HUES48 (cell line): ENCODE measurements at regions not wholly inside any gene's neighbourhood (a gene's known extent, or its start where the extent isn't known, plus 50 kb on each side); places are given as distances from the start of the nearest gene placed in this dataset.

Experiments used
- H3K27ac ChIP-seq: one replicate; pipeline ENCODE4 v1.7.0; 2013; ENCODE audit warnings: low read depth, low read length, inconsistent platforms
- H3K27me3 ChIP-seq: 2 replicates; pipeline ENCODE4 v1.6.1; 2013; ENCODE audit warnings: mild to moderate bottlenecking, low read length; ENCODE audit not compliant: control insufficient read depth, insufficient read depth
- H3K36me3 ChIP-seq: 2 replicates; pipeline ENCODE4 v1.6.1; 2013; ENCODE audit warnings: low read length; ENCODE audit not compliant: control insufficient read depth, insufficient read depth
- H3K4me1 ChIP-seq: 2 replicates; pipeline ENCODE4 v1.6.1; 2013; ENCODE audit warnings: mild to moderate bottlenecking, low read length; ENCODE audit not compliant: control insufficient read depth, insufficient read depth
- H3K4me3 ChIP-seq: 2 replicates; pipeline ENCODE4 v1.5.1; 2013; ENCODE audit warnings: mild to moderate bottlenecking, low read depth, low read length
- H3K9ac ChIP-seq: 2 replicates; pipeline ENCODE4 v1.6.1; 2013; ENCODE audit warnings: mild to moderate bottlenecking, low read depth, low read length, moderate library complexity
- H3K9me3 ChIP-seq: 2 replicates; pipeline ENCODE4 v1.6.1; 2013; ENCODE audit warnings: low read length; ENCODE audit not compliant: control insufficient read depth, insufficient read depth

GRCh38 chr11:95496901-95497300 is 265.9 kb upstream of the SESN3 start:
- Histone ChIP-seq H3K4me3 (no peak overlapping the region), H3K4me1 (peaks cover 20% of the 10 kb centered on the region), H3K27ac (no peak overlapping the region), H3K9me3 (no peaks in the 10 kb centered on the region), H3K36me3 (no peaks in the 10 kb centered on the region), H3K27me3 (no peaks in the 10 kb centered on the region), H3K9ac (no peak overlapping the region)

DNA sequence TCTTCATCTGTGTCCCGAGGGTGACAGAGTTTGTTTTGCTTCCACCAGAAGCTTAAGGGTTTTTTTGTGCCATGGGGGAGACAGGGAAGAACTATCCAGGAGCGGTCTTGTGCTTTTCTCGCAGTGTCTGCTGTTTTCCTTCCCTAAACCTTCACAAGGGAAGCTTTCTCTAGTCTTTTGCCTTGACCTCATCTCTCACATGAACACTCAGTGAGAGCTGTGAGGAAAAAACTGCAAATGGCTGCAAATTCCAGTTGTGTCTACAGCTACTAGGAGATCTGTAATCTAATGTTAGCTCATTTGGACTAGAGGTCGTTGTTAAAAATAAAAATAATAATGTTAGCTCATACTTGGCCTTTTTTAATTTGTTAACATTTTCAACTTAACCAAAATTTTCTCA is 264.7 kb upstream of the SESN3 start:
- H3K9ac ChIP-seq = no peak overlapping the region
- no peaks in the 10 kb centered on the region for H3K36me3 ChIP-seq
- no peaks in the 10 kb centered on the region for H3K9me3 ChIP-seq
- no peak overlapping the region for H3K27ac ChIP-seq
- no peaks in the 10 kb centered on the region for H3K27me3 ChIP-seq
- no peak overlapping the region for H3K4me3 ChIP-seq
- H3K4me1 ChIP-seq = peaks cover 18% of the 10 kb centered on the region

GRCh38 chr11:95494856-95495255 is 263.9 kb upstream of the SESN3 start:
- Histone ChIP-seq H3K36me3 (no peaks in the 10 kb centered on the region), H3K27me3 (no peaks in the 10 kb centered on the region), H3K4me3 (no peak overlapping the region), H3K9ac (no peak overlapping the region), H3K4me1 (peaks cover 14% of the 10 kb centered on the region), H3K27ac (no peak overlapping the region), H3K9me3 (no peaks in the 10 kb centered on the region)

- Histone ChIP-seq H3K9ac (no peak overlapping the region), H3K27ac (no peak overlapping the region), H3K4me1 (peaks cover 7% of the 10 kb centered on the region), H3K27me3 (no peaks in the 10 kb centered on the region), H3K36me3 (no peaks in the 10 kb centered on the region), H3K9me3 (no peaks in the 10 kb centered on the region), H3K4me3 (no peak overlapping the region)
Measured at GRCh38 chr11:95494167-95494566, 263.2 kb upstream of the SESN3 start.

DNA sequence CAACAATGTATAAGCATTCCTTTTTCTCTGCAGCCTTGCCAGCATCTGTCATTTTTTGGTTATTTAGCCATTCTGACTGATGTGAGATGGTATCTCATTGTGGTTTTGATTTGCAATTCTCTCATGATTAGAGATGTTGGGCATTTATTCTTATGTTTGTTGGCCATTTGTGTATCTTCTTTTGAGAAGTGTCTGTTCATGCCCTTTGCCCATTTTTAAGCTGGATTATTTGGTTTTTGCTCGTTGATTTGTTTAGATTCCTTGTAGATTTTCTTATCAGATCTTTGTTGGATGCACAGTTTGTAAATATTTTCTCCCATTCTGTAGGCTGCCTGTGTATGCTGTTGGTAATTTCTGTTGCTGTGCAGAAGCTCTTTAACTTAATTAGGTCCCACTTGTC is 259.6 kb upstream of the SESN3 start:
- H3K4me1 ChIP-seq = peaks cover 15% of the 10 kb centered on the region

GRCh38 chr11:95487938-95488337 is 256.9 kb upstream of the SESN3 start:
- H3K27me3 ChIP-seq = no peaks in the 10 kb centered on the region
- H3K4me1 ChIP-seq = peaks cover 15% of the 10 kb centered on the region
- H3K4me3 ChIP-seq = no peak overlapping the region
- H3K9ac ChIP-seq = no peak overlapping the region
- no peaks in the 10 kb centered on the region for H3K9me3 ChIP-seq
- no peaks in the 10 kb centered on the region for H3K36me3 ChIP-seq
- H3K27ac ChIP-seq = peak overlapping the region; percentile 34

More for the DNA sequence above, 259.6 kb upstream of the SESN3 start:
- no peak overlapping the region for H3K4me3 ChIP-seq
- H3K27ac ChIP-seq = no peak overlapping the region
- no peaks in the 10 kb centered on the region for H3K27me3 ChIP-seq
- no peak overlapping the region for H3K9ac ChIP-seq
- H3K9me3 ChIP-seq = no peaks in the 10 kb centered on the region
- no peaks in the 10 kb centered on the region for H3K36me3 ChIP-seq

DNA sequence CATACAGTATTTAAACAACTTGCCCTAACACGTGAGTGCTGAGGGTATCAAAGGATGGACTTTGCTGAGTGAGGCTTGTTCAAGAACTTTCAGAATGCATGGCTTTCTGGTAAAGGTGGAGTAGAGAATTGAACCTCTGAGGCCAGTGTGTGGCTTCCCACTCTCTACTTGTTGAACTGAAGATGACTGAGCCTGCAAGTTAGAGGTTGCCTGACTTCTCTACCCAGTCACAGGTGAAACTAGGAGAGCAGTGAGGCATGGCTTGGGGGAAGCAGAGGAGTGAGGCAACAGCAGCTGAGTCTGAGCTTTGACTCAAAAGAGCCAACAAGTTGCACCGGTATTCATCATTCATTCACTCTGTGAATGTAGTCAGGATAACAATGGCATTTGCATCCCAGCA is 256.4 kb upstream of the SESN3 start:
- no peak overlapping the region for H3K9ac ChIP-seq
- H3K4me3 ChIP-seq = no peak overlapping the region
- peaks cover 15% of the 10 kb centered on the region for H3K4me1 ChIP-seq
- H3K27me3 ChIP-seq = no peaks in the 10 kb centered on the region
- H3K9me3 ChIP-seq = no peaks in the 10 kb centered on the region
- peak overlapping the region; percentile 57 for H3K27ac ChIP-seq
- no peaks in the 10 kb centered on the region for H3K36me3 ChIP-seq

DNA sequence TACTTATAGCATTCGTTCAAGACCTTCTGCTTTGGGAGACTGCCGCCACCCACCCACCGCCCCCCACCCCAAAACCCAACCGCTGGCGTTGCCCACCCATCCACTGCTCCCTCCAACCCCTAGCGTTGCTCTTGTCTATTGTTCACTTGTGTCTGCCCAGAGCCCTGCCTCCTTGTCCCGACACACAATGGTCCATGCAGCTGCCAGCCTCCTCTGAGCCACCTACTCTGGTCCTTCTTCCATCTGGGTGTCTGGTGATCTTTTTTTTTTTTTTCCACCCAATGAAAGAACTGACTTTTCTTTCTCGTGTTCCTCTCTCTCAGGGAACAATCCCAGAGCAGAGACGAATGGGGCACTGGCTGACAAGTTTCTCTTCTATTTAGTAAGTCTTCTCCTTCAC is 256.0 kb upstream of the SESN3 start:
- H3K9me3 ChIP-seq = no peaks in the 10 kb centered on the region
- H3K4me3 ChIP-seq = no peak overlapping the region
- no peaks in the 10 kb centered on the region for H3K27me3 ChIP-seq
- H3K27ac ChIP-seq = peak overlapping the region; percentile 57
- no peaks in the 10 kb centered on the region for H3K36me3 ChIP-seq
- peaks cover 15% of the 10 kb centered on the region for H3K4me1 ChIP-seq
- no peak overlapping the region for H3K9ac ChIP-seq

DNA sequence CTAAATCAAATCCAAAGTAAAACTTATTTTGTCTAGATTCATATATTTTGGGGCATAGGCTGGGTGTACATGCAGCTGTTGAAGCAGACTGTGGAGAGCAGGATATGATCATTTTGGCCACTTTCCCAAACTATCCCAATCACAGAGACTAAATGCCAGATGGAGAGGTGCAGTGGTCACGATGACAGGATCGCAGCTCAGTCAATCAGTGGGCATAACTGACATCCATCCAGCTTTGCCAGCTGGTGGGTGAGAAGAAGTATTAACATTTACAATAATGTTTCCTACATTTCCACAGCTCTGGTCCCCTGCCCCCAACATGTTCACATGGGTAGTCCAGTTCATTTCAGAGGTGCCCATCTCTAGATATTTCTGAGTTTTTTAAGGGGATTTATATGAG is 255.5 kb upstream of the SESN3 start:
- H3K4me3 ChIP-seq = no peak overlapping the region
- peaks cover 1% of the 10 kb centered on the region for H3K9me3 ChIP-seq
- no peaks in the 10 kb centered on the region for H3K36me3 ChIP-seq
- no peaks in the 10 kb centered on the region for H3K27me3 ChIP-seq
- H3K4me1 ChIP-seq = peaks cover 15% of the 10 kb centered on the region
- H3K9ac ChIP-seq = no peak overlapping the region
- no peak overlapping the region for H3K27ac ChIP-seq

- Histone ChIP-seq H3K36me3 (no peaks in the 10 kb centered on the region), H3K27ac (no peak overlapping the region), H3K4me3 (no peak overlapping the region), H3K27me3 (no peaks in the 10 kb centered on the region), H3K9me3 (peaks cover 4% of the 10 kb centered on the region), H3K9ac (no peak overlapping the region), H3K4me1 (peaks cover 15% of the 10 kb centered on the region)
Measured at GRCh38 chr11:95485115-95485900, 254.3 kb upstream of the SESN3 start.

DNA sequence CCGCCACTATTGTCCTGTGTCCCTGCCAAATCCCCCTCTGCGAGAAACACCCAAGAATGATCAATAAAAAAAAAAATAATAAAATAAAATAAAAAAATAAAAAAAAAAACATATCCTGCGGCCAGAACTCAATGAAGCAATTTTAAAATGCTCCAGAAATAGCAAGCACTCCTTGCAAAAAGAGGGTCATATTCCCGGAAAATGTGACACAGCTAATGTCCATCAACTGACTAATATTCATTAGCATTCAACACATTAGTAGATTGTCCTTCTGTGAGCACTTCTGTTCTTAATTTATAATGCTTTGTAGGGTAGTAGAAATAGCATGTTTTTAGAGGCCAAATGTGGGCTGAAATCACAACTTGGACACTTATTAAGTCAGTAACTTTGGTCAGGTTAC is 252.3 kb upstream of the SESN3 start:
- no peaks in the 10 kb centered on the region for H3K27me3 ChIP-seq
- H3K4me3 ChIP-seq = no peak overlapping the region
- H3K9ac ChIP-seq = no peak overlapping the region
- H3K4me1 ChIP-seq = peaks cover 13% of the 10 kb centered on the region
- peaks cover 4% of the 10 kb centered on the region for H3K9me3 ChIP-seq
- no peaks in the 10 kb centered on the region for H3K36me3 ChIP-seq
- no peak overlapping the region for H3K27ac ChIP-seq
